Suprapubic skin (tissue), 4 donors: ENCODE measurements at regions not wholly inside any gene's neighbourhood (a gene's known extent, or its start where the extent isn't known, plus 50 kb on each side); places are given as distances from the start of the nearest gene placed in this dataset.

Source experiments
- DNase-seq, 2 donors: peaks; one replicate each; pipeline ENCODE4 v3.0.0-alpha.2; 2019; ENCODE audit warnings: low spot score in 2 of 2
- H3K27ac ChIP-seq: fragments of 200-600 bp; sonication (generic); one replicate; pipeline ENCODE4 v1.5.1; 2019
- H3K27me3 ChIP-seq: fragments of 200-600 bp; sonication (generic); one replicate; pipeline ENCODE4 v1.5.1; 2019
- H3K36me3 ChIP-seq: fragments of 200-600 bp; sonication (generic); one replicate; pipeline ENCODE4 v1.5.1; 2019
- H3K4me1 ChIP-seq: fragments of 200-600 bp; sonication (generic); one replicate; pipeline ENCODE4 v1.5.1; 2019
- H3K4me3 ChIP-seq: fragments of 200-600 bp; sonication (generic); one replicate; pipeline ENCODE4 v1.5.1; 2019; ENCODE audit warnings: mild to moderate bottlenecking
- H3K9me3 ChIP-seq: fragments of 200-600 bp; sonication (generic); one replicate; pipeline ENCODE4 v1.5.1; 2019
- EP300 ChIP-seq: sonication (generic); formaldehyde crosslinking; IDR thresholded peaks from one replicate; pipeline ENCODE4 v1.6.1; 2017; ENCODE audit warnings: antibody characterized with exemption
- POLR2A ChIP-seq, 2 donors: fragments of 450-650 bp; IDR thresholded peaks; one replicate each; pipeline ENCODE4 v1.6.1; 2017; ENCODE audit warnings: antibody characterized with exemption in 2 of 2, mild to moderate bottlenecking in 2 of 2, moderate library complexity in 2 of 2
- POLR2AphosphoS5 ChIP-seq, 3 donors: sonication (generic); formaldehyde crosslinking; IDR thresholded peaks; one replicate each; pipeline ENCODE4 v1.6.1; 2017; ENCODE audit warnings: antibody characterized with exemption in 3 of 3
- WGBS: methylation state at CpG from one replicate; pipeline ENCODE4 v1.1.5; 2018; 5-methylcytosine and 5-hydroxymethylcytosine counted together
- TF ChIP-seq, protein P1 (sequence below), 2 donors: fragments of 200-600 bp in 1 of 2; fragments of 450-650 bp in 1 of 2; sonication (generic) in 1 of 2; IDR thresholded peaks; one replicate each; pipeline ENCODE4 v1.5.1; 2016 to 2019; ENCODE audit warnings: antibody characterized with exemption in 2 of 2, mild to moderate bottlenecking in 1 of 2, moderate library complexity in 1 of 2

DNA sequence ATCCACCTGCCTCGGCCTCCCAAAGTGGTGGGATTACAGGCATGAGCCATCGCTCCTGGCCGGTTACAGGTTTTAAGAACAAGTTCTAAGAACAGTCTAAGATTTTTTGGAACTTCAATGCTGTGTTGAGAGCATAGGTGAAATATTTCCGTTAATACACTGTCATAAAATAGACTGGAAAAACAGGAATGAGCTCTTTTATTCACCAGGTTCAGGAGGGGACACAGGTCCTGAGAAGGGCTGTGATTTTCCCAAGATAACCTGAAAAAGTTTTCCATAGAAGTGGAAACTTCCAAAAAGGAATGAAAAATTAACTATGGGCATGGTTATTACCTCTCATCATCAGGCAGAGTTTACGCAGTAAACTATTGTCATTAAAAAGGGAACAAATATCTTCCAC lies 97.6 kb upstream of the TMEM178A start:
- TF ChIP-seq POLR2AphosphoS5 (IDR thresholded peaks at IDR 0.05) (no peak), EP300 (no peak), POLR2A (IDR thresholded peaks at IDR 0.05) (no peak)
- TF ChIP-seq, protein P1, sequence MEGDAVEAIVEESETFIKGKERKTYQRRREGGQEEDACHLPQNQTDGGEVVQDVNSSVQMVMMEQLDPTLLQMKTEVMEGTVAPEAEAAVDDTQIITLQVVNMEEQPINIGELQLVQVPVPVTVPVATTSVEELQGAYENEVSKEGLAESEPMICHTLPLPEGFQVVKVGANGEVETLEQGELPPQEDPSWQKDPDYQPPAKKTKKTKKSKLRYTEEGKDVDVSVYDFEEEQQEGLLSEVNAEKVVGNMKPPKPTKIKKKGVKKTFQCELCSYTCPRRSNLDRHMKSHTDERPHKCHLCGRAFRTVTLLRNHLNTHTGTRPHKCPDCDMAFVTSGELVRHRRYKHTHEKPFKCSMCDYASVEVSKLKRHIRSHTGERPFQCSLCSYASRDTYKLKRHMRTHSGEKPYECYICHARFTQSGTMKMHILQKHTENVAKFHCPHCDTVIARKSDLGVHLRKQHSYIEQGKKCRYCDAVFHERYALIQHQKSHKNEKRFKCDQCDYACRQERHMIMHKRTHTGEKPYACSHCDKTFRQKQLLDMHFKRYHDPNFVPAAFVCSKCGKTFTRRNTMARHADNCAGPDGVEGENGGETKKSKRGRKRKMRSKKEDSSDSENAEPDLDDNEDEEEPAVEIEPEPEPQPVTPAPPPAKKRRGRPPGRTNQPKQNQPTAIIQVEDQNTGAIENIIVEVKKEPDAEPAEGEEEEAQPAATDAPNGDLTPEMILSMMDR (IDR thresholded peaks at IDR 0.05) = no peak

GRCh38 chr2:39568561-39569006 lies 97.1 kb upstream of the TMEM178A start:
- no peak overlapping the region for H3K4me3 ChIP-seq
- no peak overlapping the region for H3K27ac ChIP-seq
- H3K4me1 ChIP-seq = peaks cover 21% of the 10 kb centered on the region
- TF ChIP-seq POLR2A (IDR thresholded peaks at IDR 0.05) (no peak), POLR2AphosphoS5 (IDR thresholded peaks at IDR 0.05) (no peak), EP300 (no peak)
- TF ChIP-seq, protein P1 (IDR thresholded peaks at IDR 0.05) = no peak
- no peaks in the 10 kb centered on the region for H3K9me3 ChIP-seq
- no peaks in the 10 kb centered on the region for H3K27me3 ChIP-seq
- no peaks in the 10 kb centered on the region for H3K36me3 ChIP-seq
- DNase-seq = no peak
- 48% methylated on average over 3 of the region's 3 CpGs for WGBS

More for the DNA sequence above, 97.6 kb upstream of the TMEM178A start:
- Histone ChIP-seq H3K4me1 (peaks cover 21% of the 10 kb centered on the region), H3K36me3 (no peaks in the 10 kb centered on the region), H3K9me3 (no peaks in the 10 kb centered on the region), H3K4me3 (no peak overlapping the region), H3K27me3 (no peaks in the 10 kb centered on the region), H3K27ac (no peak overlapping the region)
- WGBS = 79% methylated on average over 5 of the region's 5 CpGs
- no peak for DNase-seq

GRCh38 chr2:39570130-39570555 lies 95.6 kb upstream of the TMEM178A start:
- H3K36me3 ChIP-seq = no peaks in the 10 kb centered on the region
- WGBS = 83% methylated on average over 1 of the region's 1 CpG
- H3K4me3 ChIP-seq = no peak overlapping the region
- no peaks in the 10 kb centered on the region for H3K9me3 ChIP-seq
- no peak for DNase-seq
- H3K27ac ChIP-seq = no peak overlapping the region
- H3K4me1 ChIP-seq = peaks cover 21% of the 10 kb centered on the region
- no peaks in the 10 kb centered on the region for H3K27me3 ChIP-seq
- TF ChIP-seq POLR2AphosphoS5 (IDR thresholded peaks at IDR 0.05) (no peak), EP300 (no peak), POLR2A (IDR thresholded peaks at IDR 0.05) (no peak)
- TF ChIP-seq, protein P1 (IDR thresholded peaks at IDR 0.05) = no peak

DNA sequence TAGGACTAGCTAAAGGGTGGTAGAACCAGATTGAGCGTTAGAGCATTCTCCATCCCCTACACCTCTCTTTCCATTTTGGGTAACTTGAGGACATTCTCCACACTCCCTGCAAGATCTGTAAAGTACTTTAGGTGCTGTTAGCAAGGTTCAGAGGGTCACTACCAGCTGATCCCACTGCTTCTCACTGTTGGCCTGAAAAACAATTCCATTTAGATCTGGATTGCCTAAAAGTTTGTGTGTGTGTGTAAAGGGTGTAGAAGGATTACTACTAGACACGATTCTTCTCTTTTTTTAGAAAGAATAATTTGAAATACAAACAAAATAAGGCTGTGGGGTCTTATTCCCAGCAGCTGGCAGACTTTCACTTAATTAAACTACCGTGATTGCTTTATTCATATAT lies 95.1 kb upstream of the TMEM178A start:
- Histone ChIP-seq H3K27ac (no peak overlapping the region), H3K4me3 (no peak overlapping the region), H3K27me3 (no peaks in the 10 kb centered on the region), H3K9me3 (no peaks in the 10 kb centered on the region), H3K4me1 (peaks cover 21% of the 10 kb centered on the region), H3K36me3 (no peaks in the 10 kb centered on the region)
- no peak for DNase-seq
- WGBS = 68% methylated on average over 3 of the region's 3 CpGs
- TF ChIP-seq EP300 (no peak), POLR2A (IDR thresholded peaks at IDR 0.05) (no peak), POLR2AphosphoS5 (IDR thresholded peaks at IDR 0.05) (no peak)
- TF ChIP-seq, protein P1 (IDR thresholded peaks at IDR 0.05) = no peak

DNA sequence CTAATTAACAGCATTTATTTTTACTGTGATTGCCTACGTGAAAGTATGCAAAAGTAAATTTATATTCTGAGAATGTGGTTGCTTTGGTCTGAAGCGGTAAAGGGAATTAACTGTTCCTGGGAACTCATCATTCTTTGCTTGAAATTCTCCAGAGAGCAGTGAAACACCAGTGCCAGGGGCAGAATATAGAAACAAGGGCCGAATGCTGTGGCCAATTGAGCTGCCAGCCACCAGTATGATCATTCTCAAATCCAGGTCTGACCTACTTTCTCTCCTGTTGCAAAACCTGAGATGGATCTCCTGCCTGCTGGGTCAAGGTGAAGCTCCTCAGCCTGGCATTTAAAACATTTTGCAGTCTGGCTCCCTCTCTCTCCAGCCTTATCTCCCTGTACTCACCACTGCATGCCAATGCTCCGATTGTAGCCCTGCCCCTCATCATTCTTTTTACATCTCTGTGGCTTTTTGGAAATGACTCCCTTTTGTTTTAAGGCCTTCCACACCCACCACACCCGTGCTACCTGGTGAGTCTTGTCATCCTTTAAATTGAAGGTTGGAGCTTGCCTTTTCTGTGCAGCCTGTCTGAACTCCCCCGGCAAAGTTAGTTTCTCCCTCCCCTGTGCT lies 94.5 kb upstream of the TMEM178A start:
- H3K36me3 ChIP-seq = no peaks in the 10 kb centered on the region
- 46% methylated on average over 6 of the region's 6 CpGs for WGBS
- H3K27ac ChIP-seq = no peak overlapping the region
- TF ChIP-seq EP300 = no peak
- TF ChIP-seq, protein P1 (IDR thresholded peaks at IDR 0.05) = no peak
- TF ChIP-seq POLR2A (IDR thresholded peaks at IDR 0.05) = no peak
- no peak for TF ChIP-seq POLR2AphosphoS5 (IDR thresholded peaks at IDR 0.05)
- H3K9me3 ChIP-seq = no peaks in the 10 kb centered on the region
- DNase-seq = no peak
- H3K4me3 ChIP-seq = no peak overlapping the region
- H3K27me3 ChIP-seq = no peaks in the 10 kb centered on the region
- H3K4me1 ChIP-seq = peaks cover 21% of the 10 kb centered on the region
